ENCODE measurements at regions not wholly inside any gene's neighbourhood (a gene's known extent, or its start where the extent isn't known, plus 50 kb on each side); places are given as distances from the start of the nearest gene placed in this dataset.
"Not testable (repeated sequence)": the region's sequence is repeated elsewhere in the genome, so short reads cannot be mapped to it uniquely, and the experiment has no call there.

DNA sequence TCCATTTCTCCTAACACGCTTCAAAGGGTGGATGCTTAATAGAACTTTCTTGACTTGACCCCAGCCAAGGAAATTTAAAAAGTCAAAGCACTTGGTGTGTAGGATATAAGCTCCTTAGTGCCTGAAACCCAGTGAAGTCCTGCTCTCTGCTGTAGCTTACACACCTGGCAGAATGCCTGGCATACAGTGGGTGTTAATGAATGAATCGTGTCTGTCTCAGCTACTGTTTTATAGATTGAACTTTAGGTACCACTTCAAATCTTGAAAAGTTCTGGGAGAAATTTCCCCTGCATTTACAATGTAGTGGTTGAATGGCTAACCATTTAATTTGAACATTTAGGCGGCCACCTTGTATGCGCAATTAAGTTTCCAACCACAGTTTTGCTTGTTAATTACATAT lies 70.5 kb upstream of the ZNF217 start:
- DNase-seq (ENCODE audit: low read depth) = no peak

DNA sequence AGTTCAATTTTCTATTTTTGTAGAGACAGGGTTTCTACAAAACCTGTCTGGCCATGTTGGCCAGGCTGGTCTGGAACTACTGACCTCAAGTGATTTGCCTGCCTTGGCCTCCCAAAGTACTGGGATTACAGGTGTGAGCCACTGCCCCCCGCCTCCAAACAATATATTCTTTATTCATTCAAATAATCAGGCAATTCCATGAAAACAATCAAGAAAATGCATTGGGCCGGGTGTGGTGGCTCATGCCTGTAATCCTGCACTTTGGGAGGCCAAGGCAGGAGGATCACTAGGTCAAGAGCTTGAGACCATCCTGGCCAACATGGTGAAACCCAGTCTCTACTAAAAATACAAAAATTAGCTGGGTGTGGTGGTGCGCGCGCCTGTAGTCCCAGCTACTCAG lies 69.9 kb upstream of the ZNF217 start:
- not testable (repeated sequence) for DNase-seq (ENCODE audit: low read depth)

- DNase-seq (ENCODE audit: low read depth) = no peak
Observed at GRCh38 chr20:53662595-53662994, 69.0 kb upstream of the ZNF217 start.

- no peak for DNase-seq (ENCODE audit: low read depth)
Observed at GRCh38 chr20:53660947-53661381, 67.3 kb upstream of the ZNF217 start.

- DNase-seq (ENCODE audit: low read depth) = no peak
Observed at GRCh38 chr20:53660078-53660909, 66.7 kb upstream of the ZNF217 start.

DNA sequence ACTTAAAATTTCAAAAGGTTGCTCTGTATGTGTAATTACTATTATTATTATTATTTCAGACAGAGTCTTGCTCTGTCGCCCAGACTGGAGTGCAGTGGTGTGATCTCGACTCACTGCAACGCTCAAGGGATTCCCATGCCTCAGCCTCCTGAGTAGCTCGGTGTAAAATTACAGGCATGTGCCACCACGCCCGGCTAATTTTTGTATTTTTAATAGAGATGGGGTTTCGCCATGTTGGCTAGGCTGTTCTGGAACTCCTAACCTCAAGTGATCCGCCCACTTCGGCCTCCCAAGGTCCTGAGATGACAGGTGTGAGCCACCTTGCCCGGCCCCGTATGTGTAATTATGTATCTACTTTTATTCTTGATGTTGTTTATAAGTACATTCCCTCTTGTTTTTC lies 65.3 kb upstream of the ZNF217 start:
- no peak for DNase-seq (ENCODE audit: low read depth)

DNA sequence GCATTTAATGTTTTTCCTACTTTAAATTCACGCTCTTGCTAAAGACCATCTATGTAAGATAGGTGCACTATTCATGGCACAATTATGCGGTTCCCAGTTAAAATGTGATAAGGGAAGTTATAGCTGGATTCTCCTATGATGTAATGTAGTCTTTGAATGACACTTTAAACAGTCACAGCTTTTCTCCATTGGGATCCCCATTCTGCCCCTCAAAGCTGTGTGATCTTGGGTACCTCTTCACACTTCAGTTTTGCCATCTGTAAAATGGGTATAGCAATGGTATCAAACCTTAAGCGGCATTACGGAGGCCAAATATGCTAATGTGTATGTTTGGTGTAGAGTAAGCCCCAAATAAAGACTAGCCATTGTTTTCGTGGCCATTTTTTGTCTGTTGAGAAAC lies 64.7 kb upstream of the ZNF217 start:
- DNase-seq (ENCODE audit: low read depth) = no peak

DNA sequence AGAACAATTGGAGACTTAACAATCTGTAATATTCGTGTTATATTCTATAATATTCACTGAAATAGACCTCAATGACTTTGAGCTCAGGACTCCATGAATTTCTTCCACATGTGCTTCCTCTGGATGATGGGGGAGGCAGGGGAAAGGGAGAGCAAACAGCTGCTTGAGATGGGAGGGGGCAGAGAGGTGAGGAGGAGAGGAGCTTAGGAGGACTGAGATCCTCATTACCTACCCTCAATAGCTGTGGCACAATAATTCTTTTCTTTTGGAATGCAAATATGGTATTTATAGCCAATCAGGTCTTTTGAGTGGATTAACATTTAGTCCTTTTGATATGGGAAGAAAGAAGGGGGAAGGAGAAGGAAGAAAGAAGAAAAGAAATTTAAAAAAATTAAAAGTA lies 64.1 kb upstream of the ZNF217 start:
- no peak for DNase-seq (ENCODE audit: low read depth)

DNA sequence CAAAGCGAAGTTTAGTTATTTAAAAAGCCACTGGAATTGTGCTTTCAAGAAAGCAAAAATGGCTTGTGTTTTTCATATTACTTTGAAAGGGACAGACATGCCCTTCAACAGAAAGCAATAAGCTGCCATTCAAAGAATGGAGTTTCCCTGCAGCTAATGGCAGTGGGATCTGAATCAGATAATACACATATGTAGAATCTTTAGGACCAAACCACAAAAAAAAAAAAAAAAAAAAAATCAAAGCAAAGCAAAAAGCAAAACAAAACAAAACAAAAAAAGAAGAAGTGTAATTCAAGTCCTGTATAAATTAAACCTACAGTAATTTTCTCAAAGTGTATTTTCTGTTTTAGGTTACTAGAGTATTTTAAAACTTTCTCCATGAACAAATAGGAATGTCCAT lies 63.6 kb upstream of the ZNF217 start:
- no peak for DNase-seq (ENCODE audit: low read depth)

DNA sequence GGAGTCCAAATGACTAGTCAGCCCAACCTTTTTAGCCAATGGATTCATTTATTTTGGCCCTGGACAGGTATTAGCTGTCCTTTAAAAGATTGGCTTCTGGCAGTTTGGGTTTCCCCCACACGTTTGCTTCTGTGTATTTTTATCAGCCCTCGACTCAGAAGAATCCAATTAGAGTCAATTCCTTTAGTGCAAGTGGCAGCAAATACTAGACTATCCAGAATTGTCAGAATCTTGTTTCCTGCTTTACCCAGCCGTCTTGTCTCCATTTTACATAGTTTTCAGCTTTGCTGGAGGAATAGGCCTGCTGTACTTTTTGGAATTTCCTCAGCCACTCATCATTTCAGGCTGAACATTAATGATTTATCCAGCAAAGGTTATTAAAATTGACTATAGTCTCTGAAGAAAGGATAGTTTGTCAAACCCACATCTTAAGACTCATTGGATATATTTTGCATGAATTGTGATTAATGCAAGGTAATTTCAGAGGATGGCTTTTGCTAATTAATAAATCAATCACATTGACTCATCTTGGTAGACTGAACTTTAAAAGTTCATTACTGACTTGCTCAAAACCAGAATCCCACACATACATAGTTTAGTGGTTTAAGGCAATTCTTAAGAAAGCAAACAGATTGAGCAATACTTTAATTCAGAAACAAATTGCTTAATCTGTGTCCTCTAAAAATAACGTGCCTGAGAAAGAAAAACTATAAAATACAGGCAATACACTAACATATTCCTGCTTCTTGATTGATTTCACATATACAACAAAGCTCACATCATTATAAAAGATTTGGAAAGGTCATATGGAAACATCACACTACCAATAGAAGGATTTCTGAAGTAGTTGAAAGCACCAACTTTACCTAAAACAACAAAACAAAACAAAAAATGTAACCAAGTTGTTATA lies 62.9 kb upstream of the ZNF217 start:
- no peak for DNase-seq (ENCODE audit: low read depth)

DNA sequence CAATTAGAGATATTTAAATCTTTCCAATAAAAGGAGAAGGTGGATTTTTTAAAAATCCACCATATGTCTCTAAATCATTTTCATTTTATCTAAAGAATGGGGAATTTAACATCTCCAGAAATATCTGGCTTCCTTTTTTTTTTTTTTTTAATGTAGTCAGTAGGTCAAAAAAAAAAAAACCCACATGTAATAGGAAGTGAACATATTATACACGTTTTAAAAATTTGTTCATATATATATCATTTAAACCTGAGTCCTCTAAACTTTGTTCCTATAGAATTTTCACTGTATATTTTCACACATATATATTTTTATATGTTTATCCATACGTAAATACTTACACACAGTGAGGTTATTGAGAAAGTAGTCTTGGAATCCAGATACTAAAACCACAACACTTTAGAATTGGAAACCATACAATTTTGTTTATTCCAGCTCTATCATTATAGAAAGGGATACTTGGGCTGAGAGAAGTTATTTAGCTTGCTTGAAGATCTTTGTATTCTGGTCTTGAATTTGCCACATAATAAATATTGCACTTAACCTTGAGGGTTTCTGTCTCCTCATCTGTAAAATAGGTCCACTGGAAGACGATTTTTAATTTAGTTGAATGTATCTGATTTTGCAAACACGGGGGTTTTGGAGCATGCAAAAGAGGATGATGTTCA lies 62.1 kb upstream of the ZNF217 start:
- no peak for DNase-seq (ENCODE audit: low read depth)

DNA sequence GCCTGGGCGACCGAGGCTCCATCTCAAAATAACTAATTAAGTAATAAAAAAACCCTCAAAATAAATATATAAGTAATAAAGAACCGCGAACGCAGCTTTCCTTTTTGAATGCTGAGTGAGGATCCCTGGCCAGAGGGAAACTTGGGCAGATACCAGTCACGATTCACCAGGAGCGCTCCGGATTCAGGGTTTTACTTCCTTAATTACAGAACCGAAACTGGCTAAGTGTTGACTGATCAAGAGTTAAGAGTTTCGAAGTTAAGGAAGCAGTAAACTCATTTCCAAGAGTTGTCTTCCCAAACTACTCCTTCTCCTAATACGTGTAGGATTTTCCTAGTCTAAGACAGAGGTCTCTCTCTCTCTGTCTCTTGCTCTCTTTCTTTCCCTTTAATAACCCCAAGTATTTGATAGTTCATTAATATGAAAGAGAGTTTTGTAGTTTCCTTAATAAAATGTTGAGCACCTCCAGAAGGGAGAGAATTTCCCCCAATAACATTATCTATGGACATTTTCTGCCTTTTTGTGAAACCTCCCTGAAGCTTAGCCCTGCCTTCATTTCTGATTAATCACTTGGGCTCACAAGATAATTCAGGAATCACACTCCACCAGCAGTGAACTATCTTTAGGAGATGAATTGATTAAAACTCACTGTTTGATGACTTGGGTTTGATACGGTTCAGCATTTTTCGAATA lies 61.4 kb upstream of the ZNF217 start:
- no peak for DNase-seq (ENCODE audit: low read depth)

DNA sequence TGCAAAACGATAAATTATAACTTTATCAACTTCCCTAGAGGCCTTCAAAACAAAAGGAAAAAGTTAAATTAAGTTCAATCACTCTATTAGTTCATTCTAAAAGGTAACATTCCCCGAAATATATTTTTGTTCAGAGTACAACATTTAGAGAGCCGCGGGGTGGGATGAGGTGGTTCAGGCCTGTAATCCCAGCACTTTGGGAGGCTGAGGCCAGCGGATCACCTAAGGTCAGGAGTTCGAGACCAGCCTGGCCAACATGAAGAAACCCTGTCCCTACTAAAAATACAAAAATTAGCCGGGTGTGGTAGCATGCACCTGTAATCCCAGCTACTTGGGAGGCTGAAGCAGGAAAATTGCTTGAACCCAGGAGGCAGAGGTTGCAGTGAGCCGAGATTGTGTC lies 60.9 kb upstream of the ZNF217 start:
- not testable (repeated sequence) for DNase-seq (ENCODE audit: low read depth)

DNA sequence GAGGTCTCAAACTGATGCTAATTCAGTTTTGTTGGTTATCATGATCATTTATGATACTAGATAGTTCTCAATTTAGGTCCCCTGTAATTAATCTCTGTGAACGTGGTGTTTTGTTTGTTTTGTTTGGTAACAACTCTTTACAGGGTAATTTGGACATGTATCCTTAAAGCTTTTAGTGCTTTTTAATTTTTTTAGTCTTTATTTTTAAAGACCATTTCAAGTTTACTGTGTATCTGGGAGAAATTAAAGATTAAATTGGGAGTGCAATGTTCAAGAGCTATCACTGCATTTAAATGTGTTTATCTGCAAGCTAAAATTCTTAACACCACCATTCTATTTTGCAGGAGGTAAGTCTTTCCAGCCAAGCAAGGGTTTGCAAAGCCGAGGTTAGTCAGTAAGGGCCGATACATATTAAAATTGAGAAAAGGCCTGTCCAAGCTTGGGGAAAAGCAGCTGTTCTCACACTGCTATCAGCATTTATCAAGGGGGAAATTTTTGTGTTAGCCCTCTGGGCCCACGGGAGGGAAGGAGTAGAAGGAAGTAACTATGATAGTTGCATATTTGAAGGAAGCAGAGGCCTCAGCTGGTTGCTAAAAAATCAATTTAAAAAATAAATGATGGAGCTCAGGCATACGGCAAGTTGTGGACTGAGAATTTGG lies 59.3 kb upstream of the ZNF217 start:
- DNase-seq (ENCODE audit: low read depth) = no peak

GRCh38 chr20:53652090-53652858 lies 58.6 kb upstream of the ZNF217 start:
- DNase-seq (ENCODE audit: low read depth) = no peak

DNA sequence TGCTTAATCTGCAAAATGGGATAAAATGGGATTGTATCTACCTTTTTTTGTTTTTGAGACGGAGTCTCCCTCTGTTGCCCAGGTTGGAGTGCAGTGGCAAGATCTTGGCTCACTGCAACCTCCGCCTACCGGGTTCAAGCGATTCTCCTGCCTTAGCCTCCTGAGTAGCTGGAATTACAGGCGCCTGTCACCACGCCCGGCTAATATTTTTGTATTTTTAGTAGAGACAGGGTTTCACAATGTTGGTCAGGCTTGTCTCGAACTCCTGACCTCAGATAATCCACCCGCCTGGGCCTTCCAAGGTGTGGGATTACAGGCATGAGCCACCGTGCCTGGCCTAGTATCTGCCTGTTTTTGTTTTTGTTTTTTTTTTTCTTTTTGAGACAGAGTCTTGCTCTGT lies 55.9 kb upstream of the ZNF217 start:
- not testable (repeated sequence) for DNase-seq (ENCODE audit: low read depth)

- no peak for DNase-seq (ENCODE audit: low read depth)
Observed at GRCh38 chr20:53647286-53647821, 53.7 kb upstream of the ZNF217 start.

DNA sequence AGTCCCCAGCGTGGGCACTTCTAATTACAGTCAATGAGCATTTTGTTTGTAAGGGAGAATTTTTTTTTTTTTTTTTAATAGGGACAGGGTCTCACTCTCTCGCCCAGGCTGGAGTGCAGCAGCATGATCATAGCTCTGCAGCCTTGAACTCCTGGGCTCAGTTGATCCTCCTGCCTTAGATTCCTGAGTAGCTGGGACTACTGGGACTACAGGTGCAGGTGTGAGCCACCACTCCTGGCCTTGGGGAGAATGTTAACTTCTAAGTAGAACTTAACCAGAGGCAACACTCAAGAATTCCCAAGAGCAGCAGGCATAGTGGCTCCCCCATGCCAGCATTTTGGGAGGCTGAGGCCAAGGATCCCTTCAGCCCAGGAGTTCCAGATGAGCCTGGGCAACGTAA lies 52.9 kb upstream of the ZNF217 start:
- no peak for DNase-seq (ENCODE audit: low read depth)

DNA sequence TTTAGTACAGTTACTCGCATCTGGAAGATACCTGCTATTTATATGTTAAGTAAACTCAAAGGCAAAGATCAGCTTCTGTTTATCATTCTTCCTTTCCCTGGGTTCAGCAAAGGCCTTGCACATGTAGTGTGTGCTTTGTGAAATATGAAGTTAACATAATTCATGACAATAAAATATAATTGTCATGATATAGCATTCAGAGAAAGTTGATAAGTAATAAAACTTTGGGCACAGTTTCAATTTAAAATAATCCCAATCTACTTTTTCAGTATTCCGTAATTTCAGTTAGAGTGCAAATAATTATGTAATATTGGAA lies 51.9 kb upstream of the ZNF217 start:
- DNase-seq (ENCODE audit: low read depth) = no peak

GRCh38 chr20:53644108-53644507 lies 50.5 kb upstream of the ZNF217 start:
- DNase-seq (ENCODE audit: low read depth) = not testable (repeated sequence)

Data from CMK (cell line).